ENCODE measurements at regions not wholly inside any gene's neighbourhood (a gene's known extent, or its start where the extent isn't known, plus 50 kb on each side); places are given as distances from the start of the nearest gene placed in this dataset.

DNA sequence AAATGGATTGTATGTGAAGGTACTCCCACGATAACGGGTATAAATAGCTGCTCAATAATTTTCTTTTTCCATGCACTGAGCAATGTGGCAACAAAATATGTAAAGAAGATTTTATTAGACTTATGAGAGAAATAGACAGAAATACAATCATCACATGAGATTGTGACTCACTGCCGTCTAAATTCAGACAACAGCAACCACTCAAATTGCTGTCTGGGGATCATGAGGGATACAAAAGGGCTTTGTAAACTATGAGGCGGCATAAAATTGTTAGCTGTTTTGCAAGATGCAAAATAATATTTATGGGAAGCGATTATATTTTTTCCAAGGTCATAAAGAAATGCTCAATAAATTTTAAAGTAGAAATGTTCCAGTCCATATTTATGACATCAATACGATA lies 259.1 kb upstream of the AGAP1 start:
- TF ChIP-seq CTCF (IDR thresholded peaks at IDR 0.05) (no peak), POLR2A (IDR thresholded peaks at IDR 0.05) (no peak), POLR2AphosphoS5 (IDR thresholded peaks at IDR 0.05) (no peak)

Data from breast epithelium (tissue), 3 donors.